Fibroblast of lung (primary cell): ENCODE measurements at regions not wholly inside any gene's neighbourhood (a gene's known extent, or its start where the extent isn't known, plus 50 kb on each side); places are given as distances from the start of the nearest gene placed in this dataset.

Experiments used
- DNase-seq, 2 donors: peaks; one replicate each; pipeline versions ENCODE4 v3.0.0 to v3.0.0-alpha.2; 2010; ENCODE audit warnings: low read depth in 2 of 2
- H2AFZ ChIP-seq: 2 replicates; pipeline ENCODE4 v1.5.1; 2012; ENCODE audit warnings: low read length, control low read depth, inconsistent platforms
- H3K27ac ChIP-seq: 2 replicates; pipeline ENCODE4 v1.5.1; 2011; ENCODE audit warnings: low read length, control low read depth; ENCODE audit not compliant: insufficient read depth
- H3K27me3 ChIP-seq: 2 replicates; pipeline ENCODE4 v1.5.1; 2011; ENCODE audit warnings: mild to moderate bottlenecking, low read length; ENCODE audit not compliant: control insufficient read depth, insufficient read depth
- H3K36me3 ChIP-seq: 2 replicates; pipeline ENCODE4 v1.5.1; 2011; ENCODE audit warnings: low read length; ENCODE audit not compliant: control insufficient read depth, insufficient read depth
- H3K4me1 ChIP-seq: 2 replicates; pipeline ENCODE4 v1.5.1; 2011; ENCODE audit warnings: low read length; ENCODE audit not compliant: control insufficient read depth, insufficient read depth; ENCODE audit errors: extremely low read depth
- H3K4me2 ChIP-seq: 2 replicates; pipeline ENCODE4 v1.5.1; 2011; ENCODE audit warnings: low read length, control low read depth; ENCODE audit not compliant: insufficient read depth; ENCODE audit errors: extremely low read depth
- H3K4me3 ChIP-seq, 4 experiments: fragments of 200-600 bp in 1 of 4; sonication (generic) in 1 of 4; replicated peaks in 1 of 4; 2 replicates each; pipeline ENCODE4 v1.5.1; 2011 to 2016; ENCODE audit warnings: low read length in 4 of 4, low read depth in 3 of 4, mild to moderate bottlenecking in 3 of 4, control low read depth in 2 of 4, inconsistent platforms in 1 of 4, mixed read lengths in 1 of 4; ENCODE audit not compliant: insufficient read depth in 1 of 4; ENCODE audit errors: control extremely low read depth in 1 of 4
- H3K79me2 ChIP-seq: 2 replicates; pipeline ENCODE4 v1.5.1; 2012; ENCODE audit warnings: mild to moderate bottlenecking, low read length, inconsistent platforms; ENCODE audit not compliant: control insufficient read depth, insufficient read depth
- H3K9ac ChIP-seq: 2 replicates; pipeline ENCODE4 v1.5.1; 2011; ENCODE audit warnings: mild to moderate bottlenecking, low read length, control low read depth; ENCODE audit not compliant: insufficient read depth
- H3K9me3 ChIP-seq: 2 replicates; pipeline ENCODE4 v1.5.1; 2012; ENCODE audit warnings: low read depth, low read length; ENCODE audit not compliant: control insufficient read depth, insufficient read depth
- H4K20me1 ChIP-seq: 2 replicates; pipeline ENCODE4 v1.5.1; 2011; ENCODE audit warnings: low read length; ENCODE audit not compliant: control insufficient read depth, insufficient read depth; ENCODE audit errors: extremely low read depth
- EZH2 ChIP-seq: IDR thresholded peaks from 2 replicates; pipeline ENCODE4 v1.5.1; 2012; ENCODE audit warnings: low read length, control low read depth, mild to moderate bottlenecking; ENCODE audit errors: missing control alignments
- TF ChIP-seq, protein P1 (sequence below), 2 donors: IDR thresholded peaks in 1 of 2; conservative IDR thresholded peaks in 1 of 2; 1 replicate in 1 of 2; 2 replicates in 1 of 2; pipeline ENCODE4 v1.5.1; 2011 to 2012; ENCODE audit warnings: low read length in 2 of 2, control low read depth in 1 of 2, inconsistent platforms in 1 of 2, low read depth in 1 of 2, mild to moderate bottlenecking in 1 of 2

- H3K79me2 ChIP-seq, result no peaks in the 10 kb centered on the region
- no peaks in the 10 kb centered on the region for H3K9me3 ChIP-seq
- no peaks in the 10 kb centered on the region for H3K4me1 ChIP-seq
- no peak overlapping the region for H3K27ac ChIP-seq
- no peaks in the 10 kb centered on the region for H3K27me3 ChIP-seq
- H3K4me3 ChIP-seq, result no peak overlapping the region
- no peaks in the 10 kb centered on the region for H3K36me3 ChIP-seq
- H2AFZ ChIP-seq, result no peak overlapping the region
- H4K20me1 ChIP-seq, result no peaks in the 10 kb centered on the region
- DNase-seq, result no peak
- no peak overlapping the region for H3K9ac ChIP-seq
- TF ChIP-seq EZH2, result no peak
- TF ChIP-seq, protein P1, sequence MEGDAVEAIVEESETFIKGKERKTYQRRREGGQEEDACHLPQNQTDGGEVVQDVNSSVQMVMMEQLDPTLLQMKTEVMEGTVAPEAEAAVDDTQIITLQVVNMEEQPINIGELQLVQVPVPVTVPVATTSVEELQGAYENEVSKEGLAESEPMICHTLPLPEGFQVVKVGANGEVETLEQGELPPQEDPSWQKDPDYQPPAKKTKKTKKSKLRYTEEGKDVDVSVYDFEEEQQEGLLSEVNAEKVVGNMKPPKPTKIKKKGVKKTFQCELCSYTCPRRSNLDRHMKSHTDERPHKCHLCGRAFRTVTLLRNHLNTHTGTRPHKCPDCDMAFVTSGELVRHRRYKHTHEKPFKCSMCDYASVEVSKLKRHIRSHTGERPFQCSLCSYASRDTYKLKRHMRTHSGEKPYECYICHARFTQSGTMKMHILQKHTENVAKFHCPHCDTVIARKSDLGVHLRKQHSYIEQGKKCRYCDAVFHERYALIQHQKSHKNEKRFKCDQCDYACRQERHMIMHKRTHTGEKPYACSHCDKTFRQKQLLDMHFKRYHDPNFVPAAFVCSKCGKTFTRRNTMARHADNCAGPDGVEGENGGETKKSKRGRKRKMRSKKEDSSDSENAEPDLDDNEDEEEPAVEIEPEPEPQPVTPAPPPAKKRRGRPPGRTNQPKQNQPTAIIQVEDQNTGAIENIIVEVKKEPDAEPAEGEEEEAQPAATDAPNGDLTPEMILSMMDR (conservative IDR thresholded peaks at IDR 0.05 in 1 of 2, IDR thresholded peaks at IDR 0.05 in 1 of 2; ENCODE audit: low read depth in 1 of 2, low read length in 2 of 2), result no peak
- H3K4me2 ChIP-seq, result no peak overlapping the region
Measured at GRCh38 chr20:21019468-21019813, 86.7 kb downstream of the LINC00237 start.

- H3K4me1 ChIP-seq, result no peaks in the 10 kb centered on the region
- H3K27ac ChIP-seq, result no peak overlapping the region
- no peak for TF ChIP-seq EZH2
- TF ChIP-seq, protein P1 (conservative IDR thresholded peaks at IDR 0.05 in 1 of 2, IDR thresholded peaks at IDR 0.05 in 1 of 2; ENCODE audit: low read depth in 1 of 2, low read length in 2 of 2), result no peak
- no peak overlapping the region for H3K4me3 ChIP-seq
- no peaks in the 10 kb centered on the region for H3K79me2 ChIP-seq
- no peak overlapping the region for H3K9ac ChIP-seq
- no peak overlapping the region for H2AFZ ChIP-seq
- H4K20me1 ChIP-seq, result no peaks in the 10 kb centered on the region
- H3K36me3 ChIP-seq, result no peaks in the 10 kb centered on the region
- H3K4me2 ChIP-seq, result no peak overlapping the region
- DNase-seq, result no peak
- no peaks in the 10 kb centered on the region for H3K9me3 ChIP-seq
- H3K27me3 ChIP-seq, result no peaks in the 10 kb centered on the region
Measured at GRCh38 chr20:21018576-21018975, 87.6 kb downstream of the LINC00237 start.

DNA sequence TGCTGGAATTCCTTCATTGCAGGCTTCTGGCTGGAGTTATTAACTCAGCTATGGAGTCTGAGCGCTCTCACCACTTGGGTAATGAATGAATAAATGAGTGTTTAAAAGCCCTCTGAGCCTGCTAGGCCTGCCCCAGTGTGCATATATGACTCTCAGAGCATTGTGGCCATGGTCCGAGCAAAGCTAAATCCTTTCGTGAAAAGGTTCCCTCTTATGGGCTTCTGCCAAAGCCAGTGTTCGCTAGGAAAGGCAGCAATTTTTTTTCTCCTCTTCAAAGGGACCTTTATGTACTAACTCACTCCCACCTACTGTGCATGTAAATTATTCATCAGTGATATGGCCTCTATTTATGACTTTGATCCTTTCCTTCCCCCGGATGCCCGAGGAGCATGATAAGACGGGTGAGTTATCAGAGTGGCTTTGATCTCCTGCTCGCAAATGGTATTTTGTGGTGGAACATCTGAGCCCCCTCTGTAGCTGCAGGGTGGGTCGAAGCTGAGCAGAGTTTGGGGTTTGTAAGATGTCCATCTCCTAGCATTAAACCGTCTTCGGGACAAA, 88.6 kb downstream of the LINC00237 start:
- Histone ChIP-seq H3K27me3 (no peaks in the 10 kb centered on the region), H3K27ac (no peak overlapping the region), H3K79me2 (no peaks in the 10 kb centered on the region), H3K4me1 (no peaks in the 10 kb centered on the region), H3K36me3 (no peaks in the 10 kb centered on the region), H2AFZ (no peak overlapping the region), H3K9me3 (no peaks in the 10 kb centered on the region), H4K20me1 (no peaks in the 10 kb centered on the region), H3K9ac (no peak overlapping the region), H3K4me3 (no peak overlapping the region), H3K4me2 (no peak overlapping the region)
- no peak for TF ChIP-seq EZH2
- TF ChIP-seq, protein P1 (conservative IDR thresholded peaks at IDR 0.05 in 1 of 2, IDR thresholded peaks at IDR 0.05 in 1 of 2; ENCODE audit: low read depth in 1 of 2, low read length in 2 of 2), result no peak
- DNase-seq, result no peak
